GM12878 (cell line): ENCODE measurements at regions not wholly inside any gene's neighbourhood (a gene's known extent, or its start where the extent isn't known, plus 50 kb on each side); places are given as distances from the start of the nearest gene placed in this dataset.

Experiments
- ATAC-seq: fragments of 200-7000 bp; cut with Tn5 transposase; 3 replicates; pipeline ENCODE4 v1.9.1; 2020; ENCODE audit warnings: mild to moderate bottlenecking, moderate library complexity
- BruUV-seq: library from RNA; stranded (reverse); fragments of 400-500 nt; replicated peaks from 2 replicates; lab custom pipeline; 2021; lab: Mats Ljungman, UMichigan
- CTCF ChIA-PET: fragments of 300-600 bp; sonication (Branson Sonifier 250); formaldehyde crosslinking; extraction: SDS; loops from one replicate; lab custom pipeline; 2021; ENCODE audit warnings: inconsistent platforms; lab: Yijun Ruan, JAX
- POLR2A ChIA-PET: fragments of 350-600 bp; formaldehyde crosslinking; extraction: SDS; loops from one replicate; lab custom pipeline; 2021; ENCODE audit warnings: inconsistent platforms; lab: Charles Lee
- RAD21 ChIA-PET: fragments of 300-600 bp; sonication (Branson Sonifier 250); formaldehyde crosslinking; loops from one replicate; lab custom pipeline; 2023; ENCODE audit warnings: antibody characterized with exemption; ENCODE audit not compliant: unreplicated experiment; lab: Charles Lee
- SMC1A ChIA-PET: fragments of 300-600 bp; sonication (Branson Sonifier 250); formaldehyde crosslinking; loops from one replicate; lab custom pipeline; 2023; ENCODE audit not compliant: unreplicated experiment, uncharacterized antibody; lab: Charles Lee
- DNase-seq: peaks from one replicate; pipeline ENCODE4 v3.0.0-alpha.2; 2011; ENCODE audit warnings: low read depth, low spot score
- FAIRE-seq: peaks from 3 replicates; lab custom pipeline; 2011; peaks lifted over from hg19 to GRCh38; lab: Jason Lieb, UNC
- H2AFZ ChIP-seq: 2 replicates; pipeline ENCODE4 v1.6.0; 2011; ENCODE audit warnings: low read depth, low read length, control low read depth; ENCODE audit not compliant: control insufficient read depth
- H3K27ac ChIP-seq: 2 replicates; pipeline ENCODE4 v1.5.1; 2011; ENCODE audit warnings: control low read depth; ENCODE audit not compliant: control insufficient read depth, insufficient read depth
- H3K27me3 ChIP-seq, 2 experiments: replicated peaks in 1 of 2; 2 replicates each; pipeline versions ENCODE4 v1.6.0 to v1.6.1; 2011; ENCODE audit warnings: low read length in 1 of 2; ENCODE audit not compliant: control insufficient read depth in 2 of 2, insufficient read depth in 2 of 2
- H3K36me3 ChIP-seq, 2 experiments: 2 replicates each; pipeline ENCODE4 v1.5.1; 2011; ENCODE audit warnings: low read length in 1 of 2; ENCODE audit not compliant: control insufficient read depth in 2 of 2, insufficient read depth in 2 of 2
- H3K4me1 ChIP-seq: 2 replicates; pipeline ENCODE4 v1.6.1; 2011; ENCODE audit warnings: mild to moderate bottlenecking, low read length, moderate library complexity, mixed read lengths; ENCODE audit not compliant: control insufficient read depth, insufficient read depth
- H3K4me2 ChIP-seq: 2 replicates; pipeline ENCODE4 v1.6.0; 2011; ENCODE audit warnings: control low read depth; ENCODE audit not compliant: control insufficient read depth, insufficient read depth
- H3K4me3 ChIP-seq: fragments of 200-600 bp; sonication (generic); 2 replicates; pipeline ENCODE4 v1.5.1; 2016
- H3K79me2 ChIP-seq: 2 replicates; pipeline ENCODE4 v1.6.0; 2011; ENCODE audit warnings: low read length; ENCODE audit not compliant: control insufficient read depth, insufficient read depth
- H3K9ac ChIP-seq: 2 replicates; pipeline ENCODE4 v1.8.0; 2011; ENCODE audit warnings: low read length, control low read depth, mixed read lengths; ENCODE audit not compliant: control insufficient read depth, insufficient read depth
- H3K9me3 ChIP-seq: replicated peaks from 3 replicates; pipeline ENCODE4 v1.5.1; 2011; ENCODE audit warnings: mild to moderate bottlenecking, low read length; ENCODE audit not compliant: control insufficient read depth, insufficient read depth
- H4K20me1 ChIP-seq: 2 replicates; pipeline ENCODE4 v1.6.0; 2011; ENCODE audit not compliant: control insufficient read depth, insufficient read depth
- BHLHE40 ChIP-seq, 2 experiments: fragments of 450-650 bp in 1 of 2; IDR thresholded peaks; 2 replicates each; pipeline ENCODE4 v1.6.1; 2011 to 2017; ENCODE audit warnings: low read depth in 2 of 2, borderline replicate concordance in 1 of 2, improper control_type of control experiment in 1 of 2, low read length in 1 of 2, mild to moderate bottlenecking in 1 of 2
- CBFB ChIP-seq: IDR thresholded peaks from 2 replicates; pipeline ENCODE4 v1.6.1; 2016; ENCODE audit warnings: antibody characterized with exemption, low read depth
- CREB1 ChIP-seq: IDR thresholded peaks from 2 replicates; pipeline ENCODE4 v1.6.1; 2012; ENCODE audit warnings: low read depth, mild to moderate bottlenecking, inconsistent platforms
- CREM ChIP-seq: IDR thresholded peaks from 2 replicates; pipeline ENCODE4 v1.6.1; 2014; ENCODE audit warnings: antibody characterized with exemption, low read depth
- FOXK2 ChIP-seq: fragments of 450-650 bp; IDR thresholded peaks from 2 replicates; pipeline ENCODE4 v1.6.1; 2017; ENCODE audit warnings: mild to moderate bottlenecking, moderate library complexity
- KDM1A ChIP-seq: fragments of 200-600 bp; sonication (generic); IDR thresholded peaks from 2 replicates; pipeline ENCODE4 v1.6.1; 2016; ENCODE audit warnings: borderline replicate concordance
- NR2F1 ChIP-seq: fragments of 450-650 bp; conservative IDR thresholded peaks from 2 replicates; pipeline ENCODE4 v1.6.1; 2017; ENCODE audit warnings: mild to moderate bottlenecking
- RFX5 ChIP-seq: IDR thresholded peaks from 2 replicates; pipeline ENCODE4 v1.6.1; 2011; ENCODE audit warnings: low read depth, low read length, improper control_type of control experiment
- SREBF1 ChIP-seq: IDR thresholded peaks from 2 replicates; pipeline ENCODE4 v1.6.1; 2012; ENCODE audit warnings: mild to moderate bottlenecking, low read length
- SRF ChIP-seq, 2 experiments: IDR thresholded peaks; 2 replicates each; pipeline ENCODE4 v1.6.1; 2011; ENCODE audit warnings: low read depth in 2 of 2, low read length in 2 of 2, mild to moderate bottlenecking in 1 of 2, moderate library complexity in 1 of 2
- TARDBP ChIP-seq: IDR thresholded peaks from 2 replicates; pipeline ENCODE4 v1.6.1; 2016; ENCODE audit warnings: borderline replicate concordance
- WGBS: methylation state at CpG from one replicate; pipeline ENCODE4 v1.1.6; 2016; ENCODE audit warnings: low lambda C conversion rate; ENCODE audit not compliant: insufficient replicate concordance, insufficient coverage; ENCODE audit errors: missing lambda C conversion rate; 5-methylcytosine and 5-hydroxymethylcytosine counted together
- in situ Hi-C: fragments of 300-500 bp; cut with MboI; formaldehyde crosslinking; loops from 9 replicates; pipeline ENCODE4 v1.14.3; 2018; ENCODE audit warnings: mixed read lengths
- intact Hi-C: fragments of 100-400 bp; cut with micrococcal nuclease; formaldehyde crosslinking; loops from one replicate; pipeline ENCODE4 v1.14.2; 2022; ENCODE audit not compliant: unreplicated experiment

- peaks cover 6% of the 10 kb centered on the region; the same call in 1 of the 2 replicates for H3K4me1 ChIP-seq
- no TSS peak for BruUV-seq
Observed at GRCh38 chr11:123371506-123372297, 58.4 kb upstream of the GRAMD1B start.

GRCh38 chr11:123366924-123367323 lies 63.1 kb upstream of the GRAMD1B start:
- intact Hi-C loops = no loop called here
- whole genome bisulfite sequencing = 56% methylated on average over 6 of the region's 6 CpGs
- no peak overlapping the region for H3K9ac ChIP-seq
- ChIA-PET RAD21 (no interaction called here), POLR2A (interaction anchor here (0.6 kb wide), 1 partner anchor 22 kb away, joined by 3 read pairs; no protein-coding TSS in a partner anchor), CTCF (interaction anchor here (0.5 to 2.0 kb wide), 4 partner anchors 9 to 77 kb away, joined by 3 to 5 read pairs (median 4); no protein-coding TSS in a partner anchor), SMC1A (no interaction called here)
- BruUV-seq = no TSS peak
- no peaks in the 10 kb centered on the region for H3K9me3 ChIP-seq
- H3K27ac ChIP-seq = no peak overlapping the region
- no peaks in the 10 kb centered on the region for H4K20me1 ChIP-seq
- no peak for FAIRE-seq
- H3K79me2 ChIP-seq = peaks cover 10% of the 10 kb centered on the region
- TF ChIP-seq FOXK2 (no peak), CBFB (no peak), SREBF1 (no peak), TARDBP (no peak)
- no peak for DNase-seq
- ATAC-seq = no peak
- H3K4me1 ChIP-seq = no peaks in the 10 kb centered on the region
- no peak overlapping the region for H3K4me2 ChIP-seq
- H3K36me3 ChIP-seq = 0 out of 4 replicates have a peak, but pooled peaks cover 0 to 3% of the 10 kb centered on the region in 2 experiments
- in situ Hi-C loops = no loop called here
- no peak overlapping the region for H3K4me3 ChIP-seq
- H2AFZ ChIP-seq = no peak overlapping the region
- H3K27me3 ChIP-seq = no peaks in the 10 kb centered on the region

More at GRCh38 chr11:123371506-123372297, 58.4 kb upstream of the GRAMD1B start:
- DNase-seq = no peak
- Histone ChIP-seq H3K36me3 (0 out of 4 replicates have a peak, but pooled peaks cover 0 to 3% of the 10 kb centered on the region in 2 experiments), H3K27me3 (no peaks in the 10 kb centered on the region)
- TF ChIP-seq SRF (IDR thresholded peaks at IDR 0.05; ENCODE audit: low read depth in 2 of 2, low read length in 2 of 2) = no peak
- TF ChIP-seq RFX5 = peak; percentile 84
- peak in 1 of 2 experiments; percentile 36; a peak in 1 of 4 replicates for TF ChIP-seq BHLHE40 (IDR thresholded peaks at IDR 0.05; ENCODE audit: borderline replicate concordance in 1 of 2, low read depth in 2 of 2, low read length in 1 of 2)
- TF ChIP-seq SREBF1 = no peak
- TF ChIP-seq KDM1A = no peak
- peak; percentile 50 for TF ChIP-seq CREM
- no peak for TF ChIP-seq NR2F1
- TF ChIP-seq CREB1 = peak; percentile 54; the same call in 1 of the 2 replicates
- TF ChIP-seq, all 136 proteins: peak for 4
- RAD21 ChIA-PET = interaction anchor here (1.6 kb wide), 1 partner anchor 9 kb away, joined by 5 read pairs; no protein-coding TSS in a partner anchor
- Histone ChIP-seq H2AFZ (no peak overlapping the region), H3K9ac (no peak overlapping the region), H4K20me1 (no peaks in the 10 kb centered on the region), H3K9me3 (no peaks in the 10 kb centered on the region), H3K4me2 (no peak overlapping the region), H3K79me2 (no peaks in the 10 kb centered on the region; the same call in 1 of the 2 replicates), H3K27ac (no peak overlapping the region), H3K4me3 (no peak overlapping the region)
- intact Hi-C loops = no loop called here
- SMC1A ChIA-PET = interaction anchor here (1.3 to 6.2 kb wide), 8 partner anchors 8 to 69 kb away, joined by 5 to 25 read pairs (median 6); no protein-coding TSS in a partner anchor
- FAIRE-seq = peak; percentile 27
- in situ Hi-C loops = no loop called here
- CTCF ChIA-PET = interaction anchor here (0.7 to 2.0 kb wide), 7 partner anchors 8 to 508 kb away, joined by 3 to 7 read pairs (median 4); no protein-coding TSS in a partner anchor
- peak; percentile 61 for ATAC-seq
- WGBS = 74% methylated on average over 3 of the region's 3 CpGs
- POLR2A ChIA-PET = interaction anchor here (0.6 to 1.9 kb wide), 4 partner anchors 9 to 68 kb away, joined by 3 to 5 read pairs (median 5); no protein-coding TSS in a partner anchor
